PC-9 (cell line): ENCODE measurements at regions not wholly inside any gene's neighbourhood (a gene's known extent, or its start where the extent isn't known, plus 50 kb on each side); places are given as distances from the start of the nearest gene placed in this dataset.

Experiments
- EZH2 ChIP-seq: fragments of 200-600 bp; sonication (generic); IDR thresholded peaks from 2 replicates; pipeline ENCODE4 v1.8.0; 2017; ENCODE audit warnings: antibody characterized with exemption, low read depth
- TF ChIP-seq, protein P1 (sequence below): fragments of 200-600 bp; sonication (generic); conservative IDR thresholded peaks from 2 replicates; pipeline ENCODE4 v1.6.1; 2017; ENCODE audit warnings: mixed run types, antibody characterized with exemption, mild to moderate bottlenecking, moderate library complexity

GRCh38 chr11:71194710-71195109 lies 57.7 kb downstream of the SHANK2 start:
- no peak for TF ChIP-seq EZH2
- TF ChIP-seq, protein P1, sequence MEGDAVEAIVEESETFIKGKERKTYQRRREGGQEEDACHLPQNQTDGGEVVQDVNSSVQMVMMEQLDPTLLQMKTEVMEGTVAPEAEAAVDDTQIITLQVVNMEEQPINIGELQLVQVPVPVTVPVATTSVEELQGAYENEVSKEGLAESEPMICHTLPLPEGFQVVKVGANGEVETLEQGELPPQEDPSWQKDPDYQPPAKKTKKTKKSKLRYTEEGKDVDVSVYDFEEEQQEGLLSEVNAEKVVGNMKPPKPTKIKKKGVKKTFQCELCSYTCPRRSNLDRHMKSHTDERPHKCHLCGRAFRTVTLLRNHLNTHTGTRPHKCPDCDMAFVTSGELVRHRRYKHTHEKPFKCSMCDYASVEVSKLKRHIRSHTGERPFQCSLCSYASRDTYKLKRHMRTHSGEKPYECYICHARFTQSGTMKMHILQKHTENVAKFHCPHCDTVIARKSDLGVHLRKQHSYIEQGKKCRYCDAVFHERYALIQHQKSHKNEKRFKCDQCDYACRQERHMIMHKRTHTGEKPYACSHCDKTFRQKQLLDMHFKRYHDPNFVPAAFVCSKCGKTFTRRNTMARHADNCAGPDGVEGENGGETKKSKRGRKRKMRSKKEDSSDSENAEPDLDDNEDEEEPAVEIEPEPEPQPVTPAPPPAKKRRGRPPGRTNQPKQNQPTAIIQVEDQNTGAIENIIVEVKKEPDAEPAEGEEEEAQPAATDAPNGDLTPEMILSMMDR: no peak
